Stimulated activated CD4-positive, alpha-beta T cell treated with anti-CD3 and anti-CD28 coated beads, Interleukin-4, amount 100 ng/mL, for 1 hour (primary cell): ENCODE measurements at regions not wholly inside any gene's neighbourhood (a gene's known extent, or its start where the extent isn't known, plus 50 kb on each side); places are given as distances from the start of the nearest gene placed in this dataset.

Experiments used
- DNase-seq: peaks from one replicate; pipeline ENCODE4 v3.0.0-alpha.2; 2020

DNA sequence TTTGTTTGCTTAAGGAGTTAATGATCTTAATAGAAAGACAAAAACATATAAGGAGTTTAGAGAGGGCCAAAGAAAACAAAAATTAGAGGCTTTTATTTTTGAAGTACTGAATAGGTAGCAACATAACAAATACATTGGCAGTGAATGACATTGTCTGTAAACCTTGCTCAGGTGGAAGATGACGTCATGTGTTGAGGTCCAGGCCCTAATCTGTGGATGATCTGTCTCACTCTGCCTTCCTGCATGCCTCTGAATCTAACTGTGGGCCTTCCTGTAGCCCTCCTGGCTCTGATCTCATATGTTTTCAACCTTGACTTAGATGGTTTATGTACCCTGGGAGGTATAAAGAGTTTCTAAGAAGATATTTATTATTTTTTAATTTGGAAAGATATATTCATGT, 58.1 kb upstream of the DYNAP start:
- DNase-seq: no peak
